Right lobe of liver (tissue), 4 donors: ENCODE measurements at regions not wholly inside any gene's neighbourhood (a gene's known extent, or its start where the extent isn't known, plus 50 kb on each side); places are given as distances from the start of the nearest gene placed in this dataset.

ENCODE experiments used
- CTCF ChIP-seq, 4 donors: fragments of 200-600 bp in 3 of 4; fragments of 450-650 bp in 1 of 4; IDR thresholded peaks; one replicate each; pipeline versions ENCODE4 v1.5.1 to v1.8.0; 2016 to 2022; ENCODE audit warnings: antibody characterized with exemption in 4 of 4, mild to moderate bottlenecking in 2 of 4
- POLR2A ChIP-seq: fragments of 450-650 bp; IDR thresholded peaks from one replicate; pipeline ENCODE4 v1.6.1; 2017; ENCODE audit warnings: antibody characterized with exemption, mild to moderate bottlenecking
- donor health status: DM: no; HTN: no; CAD: no.
- donor health status: DM: no; HTN: no; CAD: no.
- donor health status: DM: no; HTN: yes; CAD: no.

- no peak for TF ChIP-seq CTCF (IDR thresholded peaks at IDR 0.05)
- no peak for TF ChIP-seq POLR2A
Measured at GRCh38 chr1:90558126-90558525, 159.0 kb downstream of the BARHL2 start.
